HepG2 (cell line): ENCODE measurements at regions not wholly inside any gene's neighbourhood (a gene's known extent, or its start where the extent isn't known, plus 50 kb on each side); places are given as distances from the start of the nearest gene placed in this dataset.

Experiments used
- GFI1 ChIP-seq: sonication (generic); formaldehyde crosslinking; IDR thresholded peaks from 2 replicates; pipeline ENCODE4 v1.5.0; 2020; ENCODE audit warnings: missing genetic modification reagents, mild to moderate bottlenecking, borderline replicate concordance
- KMT2A ChIP-seq: sonication (generic); formaldehyde crosslinking; IDR thresholded peaks from 2 replicates; pipeline ENCODE4 v1.4.0; 2020; ENCODE audit warnings: missing genetic modification reagents
- MAZ ChIP-seq, 2 experiments: sonication (generic) in 1 of 2; formaldehyde crosslinking in 1 of 2; IDR thresholded peaks; 2 replicates each; pipeline versions ENCODE4 v1.5.0 to v1.6.1; 2012 to 2020; ENCODE audit warnings: low read depth in 2 of 2, mild to moderate bottlenecking in 2 of 2, borderline replicate concordance in 1 of 2, improper control_type of control experiment in 1 of 2, low read length in 1 of 2, missing genetic modification reagents in 1 of 2, moderate library complexity in 1 of 2
- PHB2 ChIP-seq: fragments of 450-650 bp; IDR thresholded peaks from 2 replicates; pipeline ENCODE4 v1.6.1; 2018; ENCODE audit not compliant: partially characterized antibody
- PITX1 ChIP-seq: sonication (generic); formaldehyde crosslinking; IDR thresholded peaks from 2 replicates; pipeline ENCODE4 v1.5.1; 2020; ENCODE audit warnings: mild to moderate bottlenecking, missing genetic modification reagents
- TBX3 ChIP-seq: fragments of 450-650 bp; IDR thresholded peaks from 2 replicates; pipeline ENCODE4 v1.6.1; 2017; ENCODE audit warnings: antibody characterized with exemption, mild to moderate bottlenecking, inconsistent platforms, borderline replicate concordance
- TCF7L2 ChIP-seq: IDR thresholded peaks from 2 replicates; pipeline ENCODE4 v1.6.1; 2011; ENCODE audit warnings: mild to moderate bottlenecking, low read depth, low read length, moderate library complexity
- TOPORS ChIP-seq: sonication (generic); formaldehyde crosslinking; IDR thresholded peaks from 2 replicates; pipeline ENCODE4 v1.8.0; 2023; ENCODE audit warnings: mild to moderate bottlenecking, missing genetic modification reagents
- ZBTB8A ChIP-seq: sonication (generic); formaldehyde crosslinking; IDR thresholded peaks from 2 replicates; pipeline ENCODE4 v1.4.0; 2020; ENCODE audit warnings: mild to moderate bottlenecking, low read depth, missing genetic modification reagents, borderline replicate concordance
- ZNF350 ChIP-seq: sonication (generic); formaldehyde crosslinking; IDR thresholded peaks from 2 replicates; pipeline ENCODE4 v1.4.0; 2020; ENCODE audit warnings: mild to moderate bottlenecking, low read depth, missing genetic modification reagents, borderline replicate concordance
- TF ChIP-seq, protein P1 (sequence below): sonication (generic); formaldehyde crosslinking; IDR thresholded peaks from 2 replicates; pipeline ENCODE4 v1.5.0; 2020; ENCODE audit warnings: mild to moderate bottlenecking, missing genetic modification reagents
- TF ChIP-seq, protein P2 (sequence below): sonication (generic); formaldehyde crosslinking; IDR thresholded peaks from 2 replicates; pipeline ENCODE4 v1.5.0; 2020; ENCODE audit warnings: missing genetic modification reagents
- TF ChIP-seq, protein P3 (sequence below), 2 experiments: sonication (generic) in 1 of 2; formaldehyde crosslinking in 1 of 2; IDR thresholded peaks; 2 replicates each; pipeline versions ENCODE4 v1.4.0 to v1.6.1; 2018 to 2020; ENCODE audit warnings: missing genetic modification reagents in 2 of 2, borderline replicate concordance in 1 of 2, low read depth in 1 of 2, mild to moderate bottlenecking in 1 of 2, missing biosample characterization in 1 of 2
- TF ChIP-seq, protein P4 (sequence below), 2 experiments: IDR thresholded peaks; 2 replicates each; pipeline ENCODE4 v1.6.1; 2011 to 2012; ENCODE audit warnings: low read length in 2 of 2, borderline replicate concordance in 1 of 2, low read depth in 1 of 2, mild to moderate bottlenecking in 1 of 2, moderate library complexity in 1 of 2
- TF ChIP-seq, protein P5 (sequence below): sonication (generic); formaldehyde crosslinking; IDR thresholded peaks from 2 replicates; pipeline ENCODE4 v1.5.1; 2020; ENCODE audit warnings: missing genetic modification reagents, mild to moderate bottlenecking, borderline replicate concordance

DNA sequence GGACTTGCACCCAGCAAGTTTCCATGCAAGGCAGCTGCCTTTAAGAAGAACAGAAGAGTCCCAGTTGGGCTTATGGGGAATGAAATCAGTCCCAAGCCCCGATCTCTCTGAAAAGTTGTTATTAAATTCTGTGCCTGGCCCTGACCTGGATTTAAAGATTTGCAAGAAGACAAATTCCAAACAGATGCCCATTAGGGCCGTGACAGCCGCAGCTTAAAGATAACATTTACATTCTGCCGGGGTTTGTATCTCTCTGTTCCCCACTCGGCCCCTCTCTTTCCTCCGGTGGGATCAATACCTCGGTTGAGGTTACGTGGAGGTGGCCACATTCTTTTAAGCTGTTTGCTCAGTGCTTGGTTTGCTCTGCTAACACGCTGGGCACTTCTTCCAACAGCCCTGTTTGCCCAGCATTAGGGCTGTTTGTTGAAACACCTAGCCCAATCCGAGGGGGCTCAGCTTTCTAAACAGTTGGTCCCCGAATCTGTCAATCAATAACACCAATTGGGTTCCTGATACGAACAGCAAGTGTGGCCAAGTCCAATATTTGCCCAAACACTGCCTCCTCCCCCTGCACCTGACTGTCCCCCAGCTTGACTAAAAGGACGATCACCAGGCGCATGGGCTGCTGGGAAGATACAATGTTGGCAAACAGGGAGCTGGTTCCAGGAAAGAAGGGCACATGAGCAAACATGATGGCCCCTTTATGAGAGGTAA lies 108.6 kb downstream of the RPLP1 start (continued):
- TF ChIP-seq TBX3 = peak; percentile 98
- no peak for TF ChIP-seq TCF7L2
- 0 out of 2 replicates have a peak, but pooled peaks have one; percentile 36 for TF ChIP-seq KMT2A (CRISPR knock-in tag)
- TF ChIP-seq ZBTB8A (CRISPR knock-in tag) = no peak
- peak; percentile 87 for TF ChIP-seq GFI1 (CRISPR knock-in tag)
- TF ChIP-seq PHB2 = no peak
- TF ChIP-seq, protein P1, sequence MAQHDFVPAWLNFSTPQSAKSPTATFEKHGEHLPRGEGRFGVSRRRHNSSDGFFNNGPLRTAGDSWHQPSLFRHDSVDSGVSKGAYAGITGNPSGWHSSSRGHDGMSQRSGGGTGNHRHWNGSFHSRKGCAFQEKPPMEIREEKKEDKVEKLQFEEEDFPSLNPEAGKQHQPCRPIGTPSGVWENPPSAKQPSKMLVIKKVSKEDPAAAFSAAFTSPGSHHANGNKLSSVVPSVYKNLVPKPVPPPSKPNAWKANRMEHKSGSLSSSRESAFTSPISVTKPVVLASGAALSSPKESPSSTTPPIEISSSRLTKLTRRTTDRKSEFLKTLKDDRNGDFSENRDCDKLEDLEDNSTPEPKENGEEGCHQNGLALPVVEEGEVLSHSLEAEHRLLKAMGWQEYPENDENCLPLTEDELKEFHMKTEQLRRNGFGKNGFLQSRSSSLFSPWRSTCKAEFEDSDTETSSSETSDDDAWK (CRISPR knock-in tag) = no peak
- TF ChIP-seq MAZ (IDR thresholded peaks at IDR 0.05; ENCODE audit: borderline replicate concordance, low read depth, low read length) = no peak
- peak; percentile 64; the same call in 1 of the 2 replicates for TF ChIP-seq MAZ (CRISPR knock-in tag; IDR thresholded peaks at IDR 0.05; ENCODE audit: low read depth)
- TF ChIP-seq, protein P2, sequence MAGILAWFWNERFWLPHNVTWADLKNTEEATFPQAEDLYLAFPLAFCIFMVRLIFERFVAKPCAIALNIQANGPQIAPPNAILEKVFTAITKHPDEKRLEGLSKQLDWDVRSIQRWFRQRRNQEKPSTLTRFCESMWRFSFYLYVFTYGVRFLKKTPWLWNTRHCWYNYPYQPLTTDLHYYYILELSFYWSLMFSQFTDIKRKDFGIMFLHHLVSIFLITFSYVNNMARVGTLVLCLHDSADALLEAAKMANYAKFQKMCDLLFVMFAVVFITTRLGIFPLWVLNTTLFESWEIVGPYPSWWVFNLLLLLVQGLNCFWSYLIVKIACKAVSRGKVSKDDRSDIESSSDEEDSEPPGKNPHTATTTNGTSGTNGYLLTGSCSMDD (CRISPR knock-in tag) = no peak
- peak; percentile 40; the same call in 1 of the 2 replicates for TF ChIP-seq ZNF350
- TF ChIP-seq, protein P3, sequence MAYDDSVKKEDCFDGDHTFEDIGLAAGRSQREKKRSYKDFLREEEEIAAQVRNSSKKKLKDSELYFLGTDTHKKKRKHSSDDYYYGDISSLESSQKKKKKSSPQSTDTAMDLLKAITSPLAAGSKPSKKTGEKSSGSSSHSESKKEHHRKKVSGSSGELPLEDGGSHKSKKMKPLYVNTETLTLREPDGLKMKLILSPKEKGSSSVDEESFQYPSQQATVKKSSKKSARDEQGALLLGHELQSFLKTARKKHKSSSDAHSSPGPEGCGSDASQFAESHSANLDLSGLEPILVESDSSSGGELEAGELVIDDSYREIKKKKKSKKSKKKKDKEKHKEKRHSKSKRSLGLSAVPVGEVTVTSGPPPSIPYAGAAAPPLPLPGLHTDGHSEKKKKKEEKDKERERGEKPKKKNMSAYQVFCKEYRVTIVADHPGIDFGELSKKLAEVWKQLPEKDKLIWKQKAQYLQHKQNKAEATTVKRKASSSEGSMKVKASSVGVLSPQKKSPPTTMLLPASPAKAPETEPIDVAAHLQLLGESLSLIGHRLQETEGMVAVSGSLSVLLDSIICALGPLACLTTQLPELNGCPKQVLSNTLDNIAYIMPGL (CRISPR knock-in tag; IDR thresholded peaks at IDR 0.05; ENCODE audit: borderline replicate concordance in 1 of 2, low read depth in 1 of 2) = no peak
- TF ChIP-seq, protein P4, sequence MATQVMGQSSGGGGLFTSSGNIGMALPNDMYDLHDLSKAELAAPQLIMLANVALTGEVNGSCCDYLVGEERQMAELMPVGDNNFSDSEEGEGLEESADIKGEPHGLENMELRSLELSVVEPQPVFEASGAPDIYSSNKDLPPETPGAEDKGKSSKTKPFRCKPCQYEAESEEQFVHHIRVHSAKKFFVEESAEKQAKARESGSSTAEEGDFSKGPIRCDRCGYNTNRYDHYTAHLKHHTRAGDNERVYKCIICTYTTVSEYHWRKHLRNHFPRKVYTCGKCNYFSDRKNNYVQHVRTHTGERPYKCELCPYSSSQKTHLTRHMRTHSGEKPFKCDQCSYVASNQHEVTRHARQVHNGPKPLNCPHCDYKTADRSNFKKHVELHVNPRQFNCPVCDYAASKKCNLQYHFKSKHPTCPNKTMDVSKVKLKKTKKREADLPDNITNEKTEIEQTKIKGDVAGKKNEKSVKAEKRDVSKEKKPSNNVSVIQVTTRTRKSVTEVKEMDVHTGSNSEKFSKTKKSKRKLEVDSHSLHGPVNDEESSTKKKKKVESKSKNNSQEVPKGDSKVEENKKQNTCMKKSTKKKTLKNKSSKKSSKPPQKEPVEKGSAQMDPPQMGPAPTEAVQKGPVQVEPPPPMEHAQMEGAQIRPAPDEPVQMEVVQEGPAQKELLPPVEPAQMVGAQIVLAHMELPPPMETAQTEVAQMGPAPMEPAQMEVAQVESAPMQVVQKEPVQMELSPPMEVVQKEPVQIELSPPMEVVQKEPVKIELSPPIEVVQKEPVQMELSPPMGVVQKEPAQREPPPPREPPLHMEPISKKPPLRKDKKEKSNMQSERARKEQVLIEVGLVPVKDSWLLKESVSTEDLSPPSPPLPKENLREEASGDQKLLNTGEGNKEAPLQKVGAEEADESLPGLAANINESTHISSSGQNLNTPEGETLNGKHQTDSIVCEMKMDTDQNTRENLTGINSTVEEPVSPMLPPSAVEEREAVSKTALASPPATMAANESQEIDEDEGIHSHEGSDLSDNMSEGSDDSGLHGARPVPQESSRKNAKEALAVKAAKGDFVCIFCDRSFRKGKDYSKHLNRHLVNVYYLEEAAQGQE (IDR thresholded peaks at IDR 0.05; ENCODE audit: borderline replicate concordance in 1 of 2, low read depth in 1 of 2, low read length in 2 of 2) = peak in 1 of 2 experiments; percentile 84; a peak in 1 of 4 replicates
- peak; percentile 100 for TF ChIP-seq PITX1
- peak; percentile 73; the same call in 1 of the 2 replicates for TF ChIP-seq TOPORS
- TF ChIP-seq, protein P5, sequence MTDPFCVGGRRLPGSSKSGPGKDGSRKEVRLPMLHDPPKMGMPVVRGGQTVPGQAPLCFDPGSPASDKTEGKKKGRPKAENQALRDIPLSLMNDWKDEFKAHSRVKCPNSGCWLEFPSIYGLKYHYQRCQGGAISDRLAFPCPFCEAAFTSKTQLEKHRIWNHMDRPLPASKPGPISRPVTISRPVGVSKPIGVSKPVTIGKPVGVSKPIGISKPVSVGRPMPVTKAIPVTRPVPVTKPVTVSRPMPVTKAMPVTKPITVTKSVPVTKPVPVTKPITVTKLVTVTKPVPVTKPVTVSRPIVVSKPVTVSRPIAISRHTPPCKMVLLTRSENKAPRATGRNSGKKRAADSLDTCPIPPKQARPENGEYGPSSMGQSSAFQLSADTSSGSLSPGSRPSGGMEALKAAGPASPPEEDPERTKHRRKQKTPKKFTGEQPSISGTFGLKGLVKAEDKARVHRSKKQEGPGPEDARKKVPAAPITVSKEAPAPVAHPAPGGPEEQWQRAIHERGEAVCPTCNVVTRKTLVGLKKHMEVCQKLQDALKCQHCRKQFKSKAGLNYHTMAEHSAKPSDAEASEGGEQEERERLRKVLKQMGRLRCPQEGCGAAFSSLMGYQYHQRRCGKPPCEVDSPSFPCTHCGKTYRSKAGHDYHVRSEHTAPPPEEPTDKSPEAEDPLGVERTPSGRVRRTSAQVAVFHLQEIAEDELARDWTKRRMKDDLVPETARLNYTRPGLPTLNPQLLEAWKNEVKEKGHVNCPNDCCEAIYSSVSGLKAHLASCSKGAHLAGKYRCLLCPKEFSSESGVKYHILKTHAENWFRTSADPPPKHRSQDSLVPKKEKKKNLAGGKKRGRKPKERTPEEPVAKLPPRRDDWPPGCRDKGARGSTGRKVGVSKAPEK = peak; percentile 97; the same call in 1 of the 2 replicates
